ENCODE measurements at regions not wholly inside any gene's neighbourhood (a gene's known extent, or its start where the extent isn't known, plus 50 kb on each side); places are given as distances from the start of the nearest gene placed in this dataset.

DNA sequence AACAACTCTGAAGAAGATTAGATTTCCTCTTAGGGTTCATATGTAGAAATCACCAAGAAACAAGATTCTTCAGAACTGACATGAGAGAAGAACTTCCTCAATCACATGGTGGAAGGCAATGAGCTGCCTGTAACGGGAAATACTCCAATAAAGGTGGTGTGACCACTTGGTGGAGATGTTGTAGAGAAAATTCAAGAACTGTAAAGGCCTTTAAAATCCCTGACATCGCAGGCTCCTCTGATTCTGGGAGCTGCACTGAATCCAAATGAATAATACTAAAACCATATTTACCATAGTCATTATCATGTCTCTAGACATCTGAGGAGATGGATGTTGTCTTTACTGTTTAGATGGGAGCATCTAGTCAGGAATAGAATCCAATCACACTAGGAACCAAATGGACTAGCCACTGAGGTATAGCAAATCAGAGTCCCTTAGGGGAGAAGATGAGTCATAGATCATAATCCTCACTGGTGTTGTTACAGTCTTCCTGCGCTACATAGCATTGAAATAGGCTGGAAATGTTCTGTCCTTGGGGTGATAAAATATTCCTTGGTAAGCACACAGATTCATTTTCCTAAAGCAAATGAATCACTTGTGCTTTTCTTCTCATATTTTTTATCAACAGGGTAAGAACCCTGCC lies 321.6 kb upstream of the TENM4 start:
- peaks cover 14% of the 10 kb centered on the region for H3K9me3 ChIP-seq (ENCODE audit: low read length)
- H2AFZ ChIP-seq (ENCODE audit: low read length) = no peak overlapping the region
- no TSS peak for BruUV-seq (replicated peaks)
- no peak for ATAC-seq
- H3F3A ChIP-seq (ENCODE audit: low read length, unreplicated experiment) = no peaks in the 10 kb centered on the region
- no peak overlapping the region for H3K4me2 ChIP-seq (ENCODE audit: low read length)
- H3K36me3 ChIP-seq (ENCODE audit: low read depth, low read length) = no peaks in the 10 kb centered on the region
- POLR2A ChIA-PET (ENCODE audit: unreplicated experiment) = no interaction called here
- H3K9me2 ChIP-seq (replicated peaks; ENCODE audit: low read length) = no peaks in the 10 kb centered on the region
- no peak overlapping the region for H3K9ac ChIP-seq (ENCODE audit: low read length)
- H4K20me1 ChIP-seq (ENCODE audit: low read length) = no peaks in the 10 kb centered on the region
- intact Hi-C loops (cut with micrococcal nuclease) = no loop called here
- H3K4me3 ChIP-seq (ENCODE audit: low read length) = no peak overlapping the region
- TF ChIP-seq EZH2phosphoT487 (IDR thresholded peaks at IDR 0.05; ENCODE audit: borderline replicate concordance, low read length) (no peak), EZH2 (IDR thresholded peaks at IDR 0.05; ENCODE audit: low read length, unreplicated experiment) (no peak)
- TF ChIP-seq, protein P1, sequence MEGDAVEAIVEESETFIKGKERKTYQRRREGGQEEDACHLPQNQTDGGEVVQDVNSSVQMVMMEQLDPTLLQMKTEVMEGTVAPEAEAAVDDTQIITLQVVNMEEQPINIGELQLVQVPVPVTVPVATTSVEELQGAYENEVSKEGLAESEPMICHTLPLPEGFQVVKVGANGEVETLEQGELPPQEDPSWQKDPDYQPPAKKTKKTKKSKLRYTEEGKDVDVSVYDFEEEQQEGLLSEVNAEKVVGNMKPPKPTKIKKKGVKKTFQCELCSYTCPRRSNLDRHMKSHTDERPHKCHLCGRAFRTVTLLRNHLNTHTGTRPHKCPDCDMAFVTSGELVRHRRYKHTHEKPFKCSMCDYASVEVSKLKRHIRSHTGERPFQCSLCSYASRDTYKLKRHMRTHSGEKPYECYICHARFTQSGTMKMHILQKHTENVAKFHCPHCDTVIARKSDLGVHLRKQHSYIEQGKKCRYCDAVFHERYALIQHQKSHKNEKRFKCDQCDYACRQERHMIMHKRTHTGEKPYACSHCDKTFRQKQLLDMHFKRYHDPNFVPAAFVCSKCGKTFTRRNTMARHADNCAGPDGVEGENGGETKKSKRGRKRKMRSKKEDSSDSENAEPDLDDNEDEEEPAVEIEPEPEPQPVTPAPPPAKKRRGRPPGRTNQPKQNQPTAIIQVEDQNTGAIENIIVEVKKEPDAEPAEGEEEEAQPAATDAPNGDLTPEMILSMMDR (conservative IDR thresholded peaks at IDR 0.05; ENCODE audit: low read depth, low read length) = no peak
- H3K27me3 ChIP-seq (ENCODE audit: low read length) = no peaks in the 10 kb centered on the region
- H3K4me1 ChIP-seq (ENCODE audit: insufficient read depth, low read length) = no peaks in the 10 kb centered on the region
- CTCF ChIA-PET = no interaction called here
- no peak overlapping the region for H3K27ac ChIP-seq (ENCODE audit: low read length)
- DNase-seq = peak; percentile 11
- H3K79me2 ChIP-seq (ENCODE audit: low read length) = no peaks in the 10 kb centered on the region

DNA sequence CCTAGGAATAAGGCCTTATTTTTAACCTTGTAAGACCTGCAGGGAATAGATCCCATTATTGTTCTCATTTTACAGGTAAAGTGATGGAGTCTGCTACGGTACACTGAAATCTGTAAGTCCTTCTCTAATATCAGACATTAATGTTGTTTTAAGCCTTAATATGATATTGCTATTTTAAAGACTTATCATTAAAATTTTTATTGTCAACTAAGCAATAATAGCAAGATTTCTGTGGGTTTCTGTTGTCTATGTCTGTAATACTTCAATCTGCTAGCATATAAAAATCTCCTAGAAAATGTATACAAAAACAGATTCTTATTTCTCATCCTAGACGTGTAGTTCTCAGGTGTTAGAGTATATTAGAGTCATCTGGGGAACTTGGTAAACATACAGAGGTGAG lies 317.5 kb upstream of the TENM4 start:
- TF ChIP-seq, protein P1 (conservative IDR thresholded peaks at IDR 0.05; ENCODE audit: low read depth, low read length) = no peak
- TF ChIP-seq EZH2phosphoT487 (IDR thresholded peaks at IDR 0.05; ENCODE audit: borderline replicate concordance, low read length) (no peak), EZH2 (IDR thresholded peaks at IDR 0.05; ENCODE audit: low read length, unreplicated experiment) (no peak)
- ChIA-PET CTCF (no interaction called here), POLR2A (ENCODE audit: unreplicated experiment) (no interaction called here)
- H3K4me3 ChIP-seq (ENCODE audit: low read length) = no peak overlapping the region
- no peak overlapping the region for H2AFZ ChIP-seq (ENCODE audit: low read length)
- no peaks in the 10 kb centered on the region for H3F3A ChIP-seq (ENCODE audit: low read length, unreplicated experiment)
- H3K9me2 ChIP-seq (replicated peaks; ENCODE audit: low read length) = no peaks in the 10 kb centered on the region
- intact Hi-C loops (cut with micrococcal nuclease) = no loop called here
- no TSS peak for BruUV-seq (replicated peaks)
- DNase-seq (no peak), ATAC-seq (no peak)
- no peak overlapping the region for H3K9ac ChIP-seq (ENCODE audit: low read length)
- no peak overlapping the region for H3K4me2 ChIP-seq (ENCODE audit: low read length)
- no peaks in the 10 kb centered on the region for H3K79me2 ChIP-seq (ENCODE audit: low read length)
- H3K36me3 ChIP-seq (ENCODE audit: low read depth, low read length) = no peaks in the 10 kb centered on the region
- no peak overlapping the region for H3K27ac ChIP-seq (ENCODE audit: low read length)
- peaks cover 20% of the 10 kb centered on the region for H3K9me3 ChIP-seq (ENCODE audit: low read length)
- no peaks in the 10 kb centered on the region for H3K4me1 ChIP-seq (ENCODE audit: insufficient read depth, low read length)
- H4K20me1 ChIP-seq (ENCODE audit: low read length) = no peaks in the 10 kb centered on the region
- no peaks in the 10 kb centered on the region for H3K27me3 ChIP-seq (ENCODE audit: low read length)

DNA sequence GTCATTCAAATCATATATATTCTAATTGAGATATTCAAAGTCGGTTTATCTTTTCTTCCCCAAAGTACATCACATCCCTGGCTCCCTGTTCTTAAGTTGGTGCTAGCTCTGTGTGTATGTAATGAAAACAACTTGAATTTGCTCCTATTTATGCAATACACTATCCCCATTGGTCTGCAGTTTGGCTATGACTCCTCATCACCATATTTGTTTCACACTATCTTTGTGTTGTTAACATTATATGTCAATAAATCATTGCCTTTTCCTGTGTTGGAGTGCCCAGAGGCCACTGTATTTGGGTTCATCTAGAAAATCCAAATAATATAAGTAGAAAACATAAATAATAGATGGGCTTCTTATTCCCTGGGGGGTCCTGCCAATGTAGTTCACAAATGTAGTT lies 306.6 kb upstream of the TENM4 start:
- CTCF ChIA-PET = no interaction called here
- H3F3A ChIP-seq (ENCODE audit: low read length, unreplicated experiment) = no peaks in the 10 kb centered on the region
- peaks cover 24% of the 10 kb centered on the region; the same call in 1 of the 2 replicates for H3K9me3 ChIP-seq (ENCODE audit: low read length)
- no peaks in the 10 kb centered on the region for H3K4me1 ChIP-seq (ENCODE audit: insufficient read depth, low read length)
- intact Hi-C loops (cut with micrococcal nuclease) = no loop called here
- no peak for ATAC-seq
- H3K9me2 ChIP-seq (replicated peaks; ENCODE audit: low read length) = no peaks in the 10 kb centered on the region
- no peak overlapping the region for H3K9ac ChIP-seq (ENCODE audit: low read length)
- H3K79me2 ChIP-seq (ENCODE audit: low read length) = no peaks in the 10 kb centered on the region
- no peak for DNase-seq
- no peaks in the 10 kb centered on the region for H3K36me3 ChIP-seq (ENCODE audit: low read depth, low read length)
- H3K4me3 ChIP-seq (ENCODE audit: low read length) = no peak overlapping the region
- TF ChIP-seq EZH2 (IDR thresholded peaks at IDR 0.05; ENCODE audit: low read length, unreplicated experiment) (no peak), EZH2phosphoT487 (IDR thresholded peaks at IDR 0.05; ENCODE audit: borderline replicate concordance, low read length) (no peak)
- TF ChIP-seq, protein P1 (conservative IDR thresholded peaks at IDR 0.05; ENCODE audit: low read depth, low read length) = no peak
- no peaks in the 10 kb centered on the region for H3K27me3 ChIP-seq (ENCODE audit: low read length)
- BruUV-seq (replicated peaks) = no TSS peak
- H3K4me2 ChIP-seq (ENCODE audit: low read length) = no peak overlapping the region
- no peaks in the 10 kb centered on the region for H4K20me1 ChIP-seq (ENCODE audit: low read length)
- POLR2A ChIA-PET (ENCODE audit: unreplicated experiment) = no interaction called here
- H3K27ac ChIP-seq (ENCODE audit: low read length) = no peak overlapping the region
- no peak overlapping the region for H2AFZ ChIP-seq (ENCODE audit: low read length)

Data from PC-3 (cell line).